T47D (cell line): ENCODE measurements at regions not wholly inside any gene's neighbourhood (a gene's known extent, or its start where the extent isn't known, plus 50 kb on each side); places are given as distances from the start of the nearest gene placed in this dataset.

Experiments
- DNase-seq, 2 experiments: peaks; one replicate each; pipeline versions ENCODE4 v3.0.0 to v3.0.0-alpha.2; 2011 to 2012; ENCODE audit warnings: low read depth in 1 of 2, low spot score in 1 of 2
- JUND ChIP-seq: IDR thresholded peaks from 2 replicates; pipeline ENCODE4 v1.6.1; 2012; ENCODE audit warnings: low read depth
- in situ Hi-C: cut with HindIII; loops from 2 replicates; pipeline ENCODE4 v1.10.0; 2016; ENCODE audit warnings: low sequenced_read_pairs, low pct_unique_long_range_greater_than_20kb

GRCh38 chr9:135339378-135339973 is 140.1 kb upstream of the PPP1R26 start:
- no peak for TF ChIP-seq JUND
- no peak for DNase-seq
- in situ Hi-C loops, result no loop called here

- no peak for TF ChIP-seq JUND
- in situ Hi-C loops, result no loop called here
- DNase-seq, result no peak
Measured at GRCh38 chr9:135340143-135340655, 139.4 kb upstream of the PPP1R26 start.

GRCh38 chr9:135340726-135341475 is 138.7 kb upstream of the PPP1R26 start:
- in situ Hi-C loops, result no loop called here

GRCh38 chr9:135341612-135342169 is 137.9 kb upstream of the PPP1R26 start:
- no peak for TF ChIP-seq JUND
- in situ Hi-C loops, result no loop called here
- DNase-seq, result no peak

More at GRCh38 chr9:135340726-135341475, 138.7 kb upstream of the PPP1R26 start:
- TF ChIP-seq JUND, result no peak
- no peak for DNase-seq

GRCh38 chr9:135342206-135343130 is 137.1 kb upstream of the PPP1R26 start:
- no peak for TF ChIP-seq JUND
- no peak for DNase-seq
- in situ Hi-C loops, result no loop called here

GRCh38 chr9:135343136-135343535 is 136.4 kb upstream of the PPP1R26 start:
- no peak for TF ChIP-seq JUND
- no peak for DNase-seq
- in situ Hi-C loops, result no loop called here

GRCh38 chr9:135343837-135344522 is 135.6 kb upstream of the PPP1R26 start:
- peak; percentile 81 to 93 for DNase-seq
- in situ Hi-C loops, result no loop called here

GRCh38 chr9:135344523-135344901 is 135.1 kb upstream of the PPP1R26 start:
- no peak for TF ChIP-seq JUND
- in situ Hi-C loops, result no loop called here
- no peak for DNase-seq

More at GRCh38 chr9:135343837-135344522, 135.6 kb upstream of the PPP1R26 start:
- no peak for TF ChIP-seq JUND

- in situ Hi-C loops, result no loop called here
Measured at GRCh38 chr9:135344915-135345500, 134.6 kb upstream of the PPP1R26 start.

GRCh38 chr9:135345775-135346433 is 133.7 kb upstream of the PPP1R26 start:
- DNase-seq, result no peak
- no peak for TF ChIP-seq JUND
- in situ Hi-C loops, result no loop called here

More at GRCh38 chr9:135344915-135345500, 134.6 kb upstream of the PPP1R26 start:
- no peak for TF ChIP-seq JUND
- no peak for DNase-seq
